HFFc6 (cell line): ENCODE measurements at regions not wholly inside any gene's neighbourhood (a gene's known extent, or its start where the extent isn't known, plus 50 kb on each side); places are given as distances from the start of the nearest gene placed in this dataset.

Source experiments
- DNase-seq: peaks from one replicate; pipeline ENCODE4 v3.0.0-alpha.2; 2018
- H3K27ac Mint-ChIP-seq: 2 replicates; pipeline ENCODE4 v1.8.0; 2020; ENCODE audit warnings: mild to moderate bottlenecking, mixed read lengths
- H3K27me3 Mint-ChIP-seq: 2 replicates; pipeline ENCODE4 v1.8.0; 2021; ENCODE audit warnings: mild to moderate bottlenecking, moderate library complexity, mixed read lengths; ENCODE audit not compliant: insufficient read depth
- H3K36me3 Mint-ChIP-seq: 2 replicates; pipeline ENCODE4 v1.8.0; 2021; ENCODE audit warnings: low read depth, mixed read lengths
- H3K4me1 Mint-ChIP-seq: 2 replicates; pipeline ENCODE4 v1.8.0; 2020; ENCODE audit warnings: low read depth, mixed read lengths
- H3K4me3 Mint-ChIP-seq: 2 replicates; pipeline ENCODE4 v1.8.0; 2020; ENCODE audit warnings: mild to moderate bottlenecking, moderate library complexity, mixed read lengths
- H3K9me3 Mint-ChIP-seq: 2 replicates; pipeline ENCODE4 v1.8.0; 2020; ENCODE audit warnings: mild to moderate bottlenecking, mixed read lengths
- CTCF ChIP-seq: fragments of 200-600 bp; sonication (generic); IDR thresholded peaks from 2 replicates; pipeline ENCODE4 v1.5.0; 2021; ENCODE audit warnings: antibody characterized with exemption, mild to moderate bottlenecking

GRCh38 chr15:94855409-94856266 lies 624.3 kb downstream of the MCTP2 start:
- H3K9me3 Mint-ChIP-seq, result peaks cover 54% of the 10 kb centered on the region
- DNase-seq, result no peak
- H3K4me1 Mint-ChIP-seq, result no peaks in the 10 kb centered on the region
- H3K36me3 Mint-ChIP-seq, result peaks cover 14% of the 10 kb centered on the region; the same call in 1 of the 2 replicates
- H3K27me3 Mint-ChIP-seq, result no peaks in the 10 kb centered on the region
- H3K4me3 Mint-ChIP-seq, result no peak overlapping the region
- no peak for TF ChIP-seq CTCF
- no peak overlapping the region for H3K27ac Mint-ChIP-seq

DNA sequence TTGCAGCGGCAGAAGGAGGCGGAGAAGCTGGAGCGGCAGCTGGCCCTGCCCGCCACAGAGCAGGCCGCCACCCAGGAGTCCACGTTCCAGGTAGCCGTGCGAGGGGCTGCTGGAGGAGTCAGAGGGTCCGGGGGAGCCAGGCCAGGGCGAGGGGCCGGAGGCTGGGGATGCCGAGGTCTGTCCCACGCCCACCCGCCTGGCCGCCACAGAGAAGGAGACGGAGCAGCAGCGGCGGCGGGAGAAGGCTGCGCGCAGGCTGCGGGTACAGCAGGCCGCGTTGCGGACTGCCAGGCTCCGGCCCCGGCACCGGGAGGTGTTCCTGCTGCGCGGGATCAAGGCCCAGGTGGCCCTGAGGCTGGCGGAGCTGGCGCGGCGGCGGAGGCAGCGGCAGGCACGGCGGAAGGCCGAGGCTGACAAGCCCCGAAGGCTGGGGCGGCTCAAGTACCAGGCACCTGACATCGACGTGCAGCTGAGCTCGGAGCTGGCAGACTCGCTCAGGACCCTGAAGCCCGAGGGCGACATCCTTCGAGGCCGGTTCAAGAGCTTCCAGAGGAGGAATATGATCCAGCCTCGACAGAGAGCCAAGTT lies 625.0 kb downstream of the MCTP2 start:
- Mint-ChIP-seq H3K4me3 (no peak overlapping the region), H3K27me3 (no peaks in the 10 kb centered on the region), H3K27ac (no peak overlapping the region), H3K4me1 (no peaks in the 10 kb centered on the region), H3K9me3 (peaks cover 48% of the 10 kb centered on the region), H3K36me3 (peaks cover 10% of the 10 kb centered on the region; the same call in 1 of the 2 replicates)
- no peak for DNase-seq
- TF ChIP-seq CTCF, result no peak

DNA sequence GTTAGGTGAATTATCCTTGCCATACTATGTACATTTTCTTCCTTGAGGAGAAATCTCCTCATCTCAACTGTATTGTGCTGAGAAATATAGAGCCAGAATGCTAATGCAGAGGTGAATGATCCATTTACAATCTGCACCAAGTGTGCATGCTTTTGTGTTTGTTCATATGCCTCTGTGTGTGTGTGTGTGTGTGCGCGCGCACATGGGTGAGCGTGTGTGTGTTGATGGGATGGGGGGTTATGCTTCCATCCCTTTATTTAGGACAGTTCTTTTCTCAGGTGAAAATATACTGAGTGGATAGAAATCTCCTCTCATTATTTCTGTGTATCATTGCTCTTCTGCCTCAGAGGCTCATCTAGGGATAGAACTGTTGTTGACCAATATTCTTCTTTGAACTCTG lies 626.1 kb downstream of the MCTP2 start:
- H3K27me3 Mint-ChIP-seq, result no peaks in the 10 kb centered on the region
- H3K4me1 Mint-ChIP-seq, result no peaks in the 10 kb centered on the region
- no peak for DNase-seq
- no peak for TF ChIP-seq CTCF
- H3K4me3 Mint-ChIP-seq, result no peak overlapping the region
- no peak overlapping the region for H3K27ac Mint-ChIP-seq
- peaks cover 10% of the 10 kb centered on the region; the same call in 1 of the 2 replicates for H3K36me3 Mint-ChIP-seq
- peaks cover 49% of the 10 kb centered on the region for H3K9me3 Mint-ChIP-seq

DNA sequence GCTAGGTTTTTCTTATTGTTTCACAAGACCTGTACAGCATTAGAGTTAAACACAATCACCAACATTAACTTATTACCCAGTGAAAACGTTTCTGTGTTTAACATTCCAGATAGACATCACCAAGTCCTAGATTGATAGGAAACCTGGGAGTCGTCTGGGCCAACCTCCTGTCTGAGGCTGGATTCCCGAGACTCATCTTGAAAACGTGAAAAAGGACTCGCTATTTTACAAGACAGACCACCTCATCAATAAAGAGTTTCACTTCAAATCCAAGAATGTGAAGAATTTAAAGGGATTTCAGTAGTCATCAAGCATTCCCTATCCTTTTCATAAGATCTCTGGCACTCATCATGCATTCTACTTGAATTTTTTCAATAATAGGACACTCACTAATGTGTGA lies 626.6 kb downstream of the MCTP2 start:
- TF ChIP-seq CTCF, result no peak
- no peak for DNase-seq
- Mint-ChIP-seq H3K36me3 (peaks cover 10% of the 10 kb centered on the region; the same call in 1 of the 2 replicates), H3K27me3 (no peaks in the 10 kb centered on the region), H3K4me1 (no peaks in the 10 kb centered on the region), H3K9me3 (peaks cover 52% of the 10 kb centered on the region), H3K4me3 (no peak overlapping the region), H3K27ac (no peak overlapping the region)

DNA sequence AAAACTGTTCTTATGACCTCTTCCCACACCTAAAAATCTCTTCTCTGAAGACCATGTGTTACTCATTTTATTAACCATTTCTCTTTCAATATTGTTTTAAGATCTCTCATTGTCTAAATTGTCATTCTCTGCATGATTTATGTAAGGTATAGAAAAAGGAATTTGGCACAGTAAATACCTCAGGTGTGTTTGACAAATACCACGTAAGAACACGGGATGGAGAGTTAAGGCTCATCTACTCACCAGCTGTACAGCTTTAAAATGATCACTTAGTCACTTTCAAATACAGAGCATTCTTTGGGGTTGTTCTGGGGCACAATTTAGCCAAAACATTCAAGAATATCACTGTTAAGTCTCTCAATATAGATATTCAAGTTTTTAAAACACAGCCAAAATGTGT lies 627.1 kb downstream of the MCTP2 start:
- Mint-ChIP-seq H3K9me3 (peaks cover 51% of the 10 kb centered on the region), H3K4me1 (no peaks in the 10 kb centered on the region), H3K4me3 (no peak overlapping the region), H3K27ac (no peak overlapping the region), H3K36me3 (peaks cover 6% of the 10 kb centered on the region; the same call in 1 of the 2 replicates), H3K27me3 (no peaks in the 10 kb centered on the region)
- no peak for DNase-seq
- TF ChIP-seq CTCF, result no peak
